ENCODE measurements at regions not wholly inside any gene's neighbourhood (a gene's known extent, or its start where the extent isn't known, plus 50 kb on each side); places are given as distances from the start of the nearest gene placed in this dataset.
"Not testable (repeated sequence)": the region's sequence is repeated elsewhere in the genome, so short reads cannot be mapped to it uniquely, and the experiment has no call there.

DNA sequence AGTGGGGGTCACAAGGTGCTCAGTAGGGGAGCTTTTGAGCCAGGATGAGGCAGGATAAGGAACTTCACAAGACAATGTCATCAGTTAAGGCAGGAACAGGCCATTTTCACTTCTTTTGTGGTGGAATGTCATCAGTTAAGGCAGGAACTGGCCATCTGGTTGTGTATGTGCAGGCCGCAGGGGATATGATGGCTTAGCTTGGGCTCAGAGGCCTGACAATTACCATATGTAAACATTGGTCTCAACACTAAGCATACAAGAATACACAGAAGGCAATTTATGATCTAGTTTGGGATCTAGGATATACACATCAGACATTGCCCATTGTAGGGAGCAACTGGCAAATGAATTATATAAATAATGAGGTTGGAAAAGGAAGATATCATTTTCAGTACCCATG is 155.4 kb upstream of the CTSO start:
- TF ChIP-seq POLR2A (IDR thresholded peaks at IDR 0.05) = not testable (repeated sequence)
- TF ChIP-seq, protein P1, sequence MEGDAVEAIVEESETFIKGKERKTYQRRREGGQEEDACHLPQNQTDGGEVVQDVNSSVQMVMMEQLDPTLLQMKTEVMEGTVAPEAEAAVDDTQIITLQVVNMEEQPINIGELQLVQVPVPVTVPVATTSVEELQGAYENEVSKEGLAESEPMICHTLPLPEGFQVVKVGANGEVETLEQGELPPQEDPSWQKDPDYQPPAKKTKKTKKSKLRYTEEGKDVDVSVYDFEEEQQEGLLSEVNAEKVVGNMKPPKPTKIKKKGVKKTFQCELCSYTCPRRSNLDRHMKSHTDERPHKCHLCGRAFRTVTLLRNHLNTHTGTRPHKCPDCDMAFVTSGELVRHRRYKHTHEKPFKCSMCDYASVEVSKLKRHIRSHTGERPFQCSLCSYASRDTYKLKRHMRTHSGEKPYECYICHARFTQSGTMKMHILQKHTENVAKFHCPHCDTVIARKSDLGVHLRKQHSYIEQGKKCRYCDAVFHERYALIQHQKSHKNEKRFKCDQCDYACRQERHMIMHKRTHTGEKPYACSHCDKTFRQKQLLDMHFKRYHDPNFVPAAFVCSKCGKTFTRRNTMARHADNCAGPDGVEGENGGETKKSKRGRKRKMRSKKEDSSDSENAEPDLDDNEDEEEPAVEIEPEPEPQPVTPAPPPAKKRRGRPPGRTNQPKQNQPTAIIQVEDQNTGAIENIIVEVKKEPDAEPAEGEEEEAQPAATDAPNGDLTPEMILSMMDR (IDR thresholded peaks at IDR 0.05) = not testable (repeated sequence)
